ENCODE measurements at regions not wholly inside any gene's neighbourhood (a gene's known extent, or its start where the extent isn't known, plus 50 kb on each side); places are given as distances from the start of the nearest gene placed in this dataset.

- H3K4me1 ChIP-seq = peaks cover 23% of the 10 kb centered on the region
- no peaks in the 10 kb centered on the region for H3K27me3 ChIP-seq
- no peak overlapping the region for H3K27ac ChIP-seq
- H2AFZ ChIP-seq (replicated peaks) = no peak overlapping the region
- H3K4me3 ChIP-seq = no peak overlapping the region
- Mint-ChIP-seq H3K27ac (no peak overlapping the region), H3K4me3 (no peak overlapping the region), H3K4me1 (no peaks in the 10 kb centered on the region), H3K36me3 (no peaks in the 10 kb centered on the region), H3K9me3 (no peaks in the 10 kb centered on the region), H3K27me3 (ENCODE audit: insufficient read depth, low read depth) (peaks cover 2% of the 10 kb centered on the region)
- no peaks in the 10 kb centered on the region for H3K9me3 ChIP-seq (ENCODE audit: low read depth)
- TF ChIP-seq CTCF (IDR thresholded peaks at IDR 0.05) (no peak), EZH2 (IDR thresholded peaks at IDR 0.05) (no peak), EZH2phosphoT487 (IDR thresholded peaks at IDR 0.05) (no peak)
- H3K79me2 ChIP-seq (ENCODE audit: low read depth) = no peaks in the 10 kb centered on the region
- H3K4me2 ChIP-seq = no peak overlapping the region
- no peaks in the 10 kb centered on the region for H4K20me1 ChIP-seq (ENCODE audit: low read depth)
- no peaks in the 10 kb centered on the region for H3K36me3 ChIP-seq
- DNase-seq (ENCODE audit: low spot score) = no peak
- no peak overlapping the region for H3K9ac ChIP-seq
- H3F3A ChIP-seq (ENCODE audit: low read depth) = peaks cover 5% of the 10 kb centered on the region
Observed at GRCh38 chr2:14235667-14236066, 396.9 kb upstream of the LRATD1 start.

- TF ChIP-seq EZH2 (IDR thresholded peaks at IDR 0.05) (no peak), EZH2phosphoT487 (IDR thresholded peaks at IDR 0.05) (no peak), CTCF (IDR thresholded peaks at IDR 0.05) (no peak)
- H3K4me1 Mint-ChIP-seq = no peaks in the 10 kb centered on the region
- Histone ChIP-seq H3K36me3 (no peaks in the 10 kb centered on the region), H3K4me2 (no peak overlapping the region), H3K9ac (no peak overlapping the region), H2AFZ (replicated peaks) (no peak overlapping the region), H3K4me3 (no peak overlapping the region), H4K20me1 (ENCODE audit: low read depth) (no peaks in the 10 kb centered on the region), H3K79me2 (ENCODE audit: low read depth) (no peaks in the 10 kb centered on the region), H3K27me3 (no peaks in the 10 kb centered on the region), H3K4me1 (peaks cover 4% of the 10 kb centered on the region), H3K9me3 (ENCODE audit: low read depth) (no peaks in the 10 kb centered on the region), H3K27ac (no peak overlapping the region), H3F3A (ENCODE audit: low read depth) (no peaks in the 10 kb centered on the region)
- no peak for DNase-seq (ENCODE audit: low spot score)
- H3K36me3 Mint-ChIP-seq = no peaks in the 10 kb centered on the region
- peaks cover 2% of the 10 kb centered on the region for H3K27me3 Mint-ChIP-seq (ENCODE audit: insufficient read depth, low read depth)
- H3K4me3 Mint-ChIP-seq = no peak overlapping the region
- H3K9me3 Mint-ChIP-seq = no peaks in the 10 kb centered on the region
- no peak overlapping the region for H3K27ac Mint-ChIP-seq
Observed at GRCh38 chr2:14237902-14238301, 394.6 kb upstream of the LRATD1 start.

- Histone ChIP-seq H3K4me3 (no peak overlapping the region), H3K79me2 (ENCODE audit: low read depth) (no peaks in the 10 kb centered on the region), H3K4me1 (no peaks in the 10 kb centered on the region), H3K27ac (no peak overlapping the region), H4K20me1 (ENCODE audit: low read depth) (no peaks in the 10 kb centered on the region), H3K4me2 (no peak overlapping the region), H3K27me3 (no peaks in the 10 kb centered on the region), H3K9me3 (ENCODE audit: low read depth) (no peaks in the 10 kb centered on the region), H3K9ac (no peak overlapping the region), H2AFZ (replicated peaks) (no peak overlapping the region), H3F3A (ENCODE audit: low read depth) (no peaks in the 10 kb centered on the region), H3K36me3 (no peaks in the 10 kb centered on the region)
- DNase-seq (ENCODE audit: low spot score) = no peak
- H3K4me1 Mint-ChIP-seq = no peaks in the 10 kb centered on the region
- TF ChIP-seq EZH2phosphoT487 (IDR thresholded peaks at IDR 0.05) (no peak), CTCF (IDR thresholded peaks at IDR 0.05) (no peak), EZH2 (IDR thresholded peaks at IDR 0.05) (no peak)
- H3K27me3 Mint-ChIP-seq (ENCODE audit: insufficient read depth, low read depth) = no peaks in the 10 kb centered on the region
- no peak overlapping the region for H3K4me3 Mint-ChIP-seq
- H3K9me3 Mint-ChIP-seq = no peaks in the 10 kb centered on the region
- H3K27ac Mint-ChIP-seq = no peak overlapping the region
- no peaks in the 10 kb centered on the region for H3K36me3 Mint-ChIP-seq
Observed at GRCh38 chr2:14239605-14240004, 392.9 kb upstream of the LRATD1 start.

- H3K4me1 Mint-ChIP-seq = no peaks in the 10 kb centered on the region
- Histone ChIP-seq H3K4me2 (no peak overlapping the region), H3K9me3 (ENCODE audit: low read depth) (no peaks in the 10 kb centered on the region), H3K4me1 (no peaks in the 10 kb centered on the region), H4K20me1 (ENCODE audit: low read depth) (no peaks in the 10 kb centered on the region), H2AFZ (replicated peaks) (no peak overlapping the region), H3F3A (ENCODE audit: low read depth) (no peaks in the 10 kb centered on the region), H3K27me3 (no peaks in the 10 kb centered on the region), H3K9ac (no peak overlapping the region), H3K27ac (no peak overlapping the region), H3K4me3 (no peak overlapping the region), H3K79me2 (ENCODE audit: low read depth) (no peaks in the 10 kb centered on the region), H3K36me3 (no peaks in the 10 kb centered on the region)
- H3K9me3 Mint-ChIP-seq = no peaks in the 10 kb centered on the region
- H3K36me3 Mint-ChIP-seq = no peaks in the 10 kb centered on the region
- no peak overlapping the region for H3K27ac Mint-ChIP-seq
- no peak for DNase-seq (ENCODE audit: low spot score)
- TF ChIP-seq EZH2 (IDR thresholded peaks at IDR 0.05) (no peak), CTCF (IDR thresholded peaks at IDR 0.05) (no peak), EZH2phosphoT487 (IDR thresholded peaks at IDR 0.05) (no peak)
- no peaks in the 10 kb centered on the region for H3K27me3 Mint-ChIP-seq (ENCODE audit: insufficient read depth, low read depth)
- H3K4me3 Mint-ChIP-seq = no peak overlapping the region
Observed at GRCh38 chr2:14240868-14241267, 391.6 kb upstream of the LRATD1 start.
